NT2/D1 (cell line): ENCODE measurements at regions not wholly inside any gene's neighbourhood (a gene's known extent, or its start where the extent isn't known, plus 50 kb on each side); places are given as distances from the start of the nearest gene placed in this dataset.

Source experiments
- SUZ12 ChIP-seq: IDR thresholded peaks from 2 replicates; pipeline ENCODE4 v1.6.1; 2011; ENCODE audit not compliant: insufficient read length, insufficient read depth; ENCODE audit errors: extremely low read depth
- YY1 ChIP-seq: IDR thresholded peaks from 2 replicates; pipeline ENCODE4 v1.6.1; 2011; ENCODE audit not compliant: insufficient read length, insufficient read depth
- ZNF274 ChIP-seq: IDR thresholded peaks from 2 replicates; pipeline ENCODE4 v1.6.1; 2011; ENCODE audit warnings: mild to moderate bottlenecking, low read depth, low read length

- TF ChIP-seq ZNF274: no peak
- TF ChIP-seq SUZ12: no peak
- no peak for TF ChIP-seq YY1
Measured at GRCh38 chr5:105745111-105745510, 1925.6 kb downstream of the EFNA5 start.
